ENCODE measurements at regions not wholly inside any gene's neighbourhood (a gene's known extent, or its start where the extent isn't known, plus 50 kb on each side); places are given as distances from the start of the nearest gene placed in this dataset.

GRCh38 chr10:78253063-78253853 is 219.6 kb downstream of the RPS24 start:
- H3K4me1 ChIP-seq (ENCODE audit: insufficient read depth, low read length), result peaks cover 21% of the 10 kb centered on the region
- H3K27me3 ChIP-seq (ENCODE audit: control insufficient read depth in 1 of 2, insufficient read depth in 2 of 2, low read length in 2 of 2), result no peaks in the 10 kb centered on the region
- no peaks in the 10 kb centered on the region for H3K9me3 ChIP-seq (ENCODE audit: low read length)
- H3K36me3 ChIP-seq (ENCODE audit: insufficient read depth, low read length), result no peaks in the 10 kb centered on the region
- no peak overlapping the region for H3K27ac ChIP-seq (ENCODE audit: low read depth, low read length)
- no peak overlapping the region for H3K9ac ChIP-seq (ENCODE audit: low read length)
- H3K4me3 ChIP-seq (ENCODE audit: low read depth in 1 of 2, low read length in 2 of 2), result no peak overlapping the region

GRCh38 chr10:78254013-78254412 is 220.3 kb downstream of the RPS24 start:
- H3K27ac ChIP-seq (ENCODE audit: low read depth, low read length), result no peak overlapping the region
- no peaks in the 10 kb centered on the region for H3K27me3 ChIP-seq (ENCODE audit: control insufficient read depth in 1 of 2, insufficient read depth in 2 of 2, low read length in 2 of 2)
- no peaks in the 10 kb centered on the region for H3K36me3 ChIP-seq (ENCODE audit: insufficient read depth, low read length)
- no peak overlapping the region for H3K9ac ChIP-seq (ENCODE audit: low read length)
- no peaks in the 10 kb centered on the region for H3K9me3 ChIP-seq (ENCODE audit: low read length)
- peaks cover 15% of the 10 kb centered on the region for H3K4me1 ChIP-seq (ENCODE audit: insufficient read depth, low read length)
- H3K4me3 ChIP-seq (ENCODE audit: low read depth in 1 of 2, low read length in 2 of 2), result no peak overlapping the region

- Histone ChIP-seq H3K36me3 (ENCODE audit: insufficient read depth, low read length) (no peaks in the 10 kb centered on the region), H3K27ac (ENCODE audit: low read depth, low read length) (no peak overlapping the region), H3K4me3 (ENCODE audit: low read depth in 1 of 2, low read length in 2 of 2) (no peak overlapping the region), H3K4me1 (ENCODE audit: insufficient read depth, low read length) (peaks cover 15% of the 10 kb centered on the region), H3K9ac (ENCODE audit: low read length) (no peak overlapping the region), H3K9me3 (ENCODE audit: low read length) (no peaks in the 10 kb centered on the region), H3K27me3 (ENCODE audit: control insufficient read depth in 1 of 2, insufficient read depth in 2 of 2, low read length in 2 of 2) (no peaks in the 10 kb centered on the region)
Observed at GRCh38 chr10:78255214-78255613, 221.6 kb downstream of the RPS24 start.

- Histone ChIP-seq H3K9me3 (ENCODE audit: low read length) (no peaks in the 10 kb centered on the region), H3K4me3 (ENCODE audit: low read depth in 1 of 2, low read length in 2 of 2) (no peak overlapping the region), H3K9ac (ENCODE audit: low read length) (no peak overlapping the region), H3K4me1 (ENCODE audit: insufficient read depth, low read length) (peaks cover 15% of the 10 kb centered on the region), H3K27ac (ENCODE audit: low read depth, low read length) (peak overlapping the region; percentile 37), H3K27me3 (ENCODE audit: control insufficient read depth in 1 of 2, insufficient read depth in 2 of 2, low read length in 2 of 2) (no peaks in the 10 kb centered on the region), H3K36me3 (ENCODE audit: insufficient read depth, low read length) (no peaks in the 10 kb centered on the region)
Observed at GRCh38 chr10:78255796-78256638, 222.4 kb downstream of the RPS24 start.

- Histone ChIP-seq H3K9ac (ENCODE audit: low read length) (no peak overlapping the region), H3K4me1 (ENCODE audit: insufficient read depth, low read length) (peaks cover 15% of the 10 kb centered on the region), H3K27me3 (ENCODE audit: control insufficient read depth in 1 of 2, insufficient read depth in 2 of 2, low read length in 2 of 2) (no peaks in the 10 kb centered on the region), H3K4me3 (ENCODE audit: low read depth in 1 of 2, low read length in 2 of 2) (no peak overlapping the region), H3K9me3 (ENCODE audit: low read length) (no peaks in the 10 kb centered on the region), H3K36me3 (ENCODE audit: insufficient read depth, low read length) (no peaks in the 10 kb centered on the region), H3K27ac (ENCODE audit: low read depth, low read length) (no peak overlapping the region)
Observed at GRCh38 chr10:78258323-78259030, 224.8 kb downstream of the RPS24 start.

- H3K36me3 ChIP-seq (ENCODE audit: insufficient read depth, low read length), result no peaks in the 10 kb centered on the region
- H3K4me3 ChIP-seq (ENCODE audit: low read depth in 1 of 2, low read length in 2 of 2), result no peak overlapping the region
- H3K9ac ChIP-seq (ENCODE audit: low read length), result no peak overlapping the region
- H3K27me3 ChIP-seq (ENCODE audit: control insufficient read depth in 1 of 2, insufficient read depth in 2 of 2, low read length in 2 of 2), result no peaks in the 10 kb centered on the region
- H3K9me3 ChIP-seq (ENCODE audit: low read length), result no peaks in the 10 kb centered on the region
- peaks cover 15% of the 10 kb centered on the region for H3K4me1 ChIP-seq (ENCODE audit: insufficient read depth, low read length)
- H3K27ac ChIP-seq (ENCODE audit: low read depth, low read length), result no peak overlapping the region
Observed at GRCh38 chr10:78259391-78259790, 225.7 kb downstream of the RPS24 start.

GRCh38 chr10:78260141-78260540 is 226.5 kb downstream of the RPS24 start:
- Histone ChIP-seq H3K9ac (ENCODE audit: low read length) (no peak overlapping the region), H3K9me3 (ENCODE audit: low read length) (no peaks in the 10 kb centered on the region), H3K4me3 (ENCODE audit: low read depth in 1 of 2, low read length in 2 of 2) (no peak overlapping the region), H3K36me3 (ENCODE audit: insufficient read depth, low read length) (no peaks in the 10 kb centered on the region), H3K4me1 (ENCODE audit: insufficient read depth, low read length) (peaks cover 15% of the 10 kb centered on the region), H3K27me3 (ENCODE audit: control insufficient read depth in 1 of 2, insufficient read depth in 2 of 2, low read length in 2 of 2) (no peaks in the 10 kb centered on the region), H3K27ac (ENCODE audit: low read depth, low read length) (no peak overlapping the region)

GRCh38 chr10:78260680-78261079 is 227.0 kb downstream of the RPS24 start:
- H3K9ac ChIP-seq (ENCODE audit: low read length), result no peak overlapping the region
- no peaks in the 10 kb centered on the region for H3K36me3 ChIP-seq (ENCODE audit: insufficient read depth, low read length)
- H3K27ac ChIP-seq (ENCODE audit: low read depth, low read length), result no peak overlapping the region

GRCh38 chr10:78261291-78261690 is 227.6 kb downstream of the RPS24 start:
- H3K27me3 ChIP-seq (ENCODE audit: control insufficient read depth in 1 of 2, insufficient read depth in 2 of 2, low read length in 2 of 2), result no peaks in the 10 kb centered on the region
- H3K4me3 ChIP-seq (ENCODE audit: low read depth in 1 of 2, low read length in 2 of 2), result no peak overlapping the region
- no peak overlapping the region for H3K9ac ChIP-seq (ENCODE audit: low read length)
- H3K36me3 ChIP-seq (ENCODE audit: insufficient read depth, low read length), result no peaks in the 10 kb centered on the region
- no peak overlapping the region for H3K27ac ChIP-seq (ENCODE audit: low read depth, low read length)
- H3K4me1 ChIP-seq (ENCODE audit: insufficient read depth, low read length), result peaks cover 5% of the 10 kb centered on the region
- no peaks in the 10 kb centered on the region for H3K9me3 ChIP-seq (ENCODE audit: low read length)

More at GRCh38 chr10:78260680-78261079, 227.0 kb downstream of the RPS24 start:
- no peaks in the 10 kb centered on the region for H3K9me3 ChIP-seq (ENCODE audit: low read length)
- H3K27me3 ChIP-seq (ENCODE audit: control insufficient read depth in 1 of 2, insufficient read depth in 2 of 2, low read length in 2 of 2), result no peaks in the 10 kb centered on the region
- H3K4me3 ChIP-seq (ENCODE audit: low read depth in 1 of 2, low read length in 2 of 2), result no peak overlapping the region
- H3K4me1 ChIP-seq (ENCODE audit: insufficient read depth, low read length), result peaks cover 11% of the 10 kb centered on the region

GRCh38 chr10:78262860-78263259 is 229.2 kb downstream of the RPS24 start:
- Histone ChIP-seq H3K27ac (ENCODE audit: low read depth, low read length) (no peak overlapping the region), H3K4me3 (ENCODE audit: low read depth in 1 of 2, low read length in 2 of 2) (no peak overlapping the region), H3K9ac (ENCODE audit: low read length) (no peak overlapping the region)

GRCh38 chr10:78263521-78263988 is 229.9 kb downstream of the RPS24 start:
- Histone ChIP-seq H3K4me1 (ENCODE audit: insufficient read depth, low read length) (peaks cover 22% of the 10 kb centered on the region), H3K27me3 (ENCODE audit: control insufficient read depth in 1 of 2, insufficient read depth in 2 of 2, low read length in 2 of 2) (no peaks in the 10 kb centered on the region), H3K4me3 (ENCODE audit: low read depth in 1 of 2, low read length in 2 of 2) (no peak overlapping the region), H3K27ac (ENCODE audit: low read depth, low read length) (no peak overlapping the region), H3K36me3 (ENCODE audit: insufficient read depth, low read length) (no peaks in the 10 kb centered on the region), H3K9me3 (ENCODE audit: low read length) (no peaks in the 10 kb centered on the region), H3K9ac (ENCODE audit: low read length) (no peak overlapping the region)

More at GRCh38 chr10:78262860-78263259, 229.2 kb downstream of the RPS24 start:
- no peaks in the 10 kb centered on the region for H3K27me3 ChIP-seq (ENCODE audit: control insufficient read depth in 1 of 2, insufficient read depth in 2 of 2, low read length in 2 of 2)
- no peaks in the 10 kb centered on the region for H3K36me3 ChIP-seq (ENCODE audit: insufficient read depth, low read length)
- H3K4me1 ChIP-seq (ENCODE audit: insufficient read depth, low read length), result peaks cover 15% of the 10 kb centered on the region
- no peaks in the 10 kb centered on the region for H3K9me3 ChIP-seq (ENCODE audit: low read length)
